Aorta (tissue), 5 donors: ENCODE measurements at regions not wholly inside any gene's neighbourhood (a gene's known extent, or its start where the extent isn't known, plus 50 kb on each side); places are given as distances from the start of the nearest gene placed in this dataset.

Experiments used
- ATAC-seq: fragments of 200-7000 bp; cut with Tn5 transposase; one replicate; pipeline ENCODE4 v1.9.1; 2022; ENCODE audit warnings: moderate library complexity; ENCODE audit not compliant: low FRiP score
- DNase-seq, 2 donors: peaks; one replicate each; pipeline ENCODE4 v3.0.0-alpha.2; 2020
- H3K27ac ChIP-seq, 2 donors: one replicate each; pipeline ENCODE4 v1.5.1; 2013; ENCODE audit warnings: low read length in 2 of 2, mild to moderate bottlenecking in 2 of 2, moderate library complexity in 2 of 2, control low read depth in 1 of 2, inconsistent platforms in 1 of 2, low read depth in 1 of 2
- H3K27me3 ChIP-seq, 2 donors: one replicate each; pipeline ENCODE4 v1.6.1; 2013; ENCODE audit warnings: control low read depth in 1 of 2, low read length in 1 of 2, mild to moderate bottlenecking in 1 of 2, moderate library complexity in 1 of 2; ENCODE audit not compliant: insufficient read depth in 2 of 2, control insufficient read depth in 1 of 2
- H3K36me3 ChIP-seq, 2 donors: one replicate each; pipeline ENCODE4 v1.6.1; 2013; ENCODE audit warnings: control low read depth in 1 of 2, low read length in 1 of 2, mild to moderate bottlenecking in 1 of 2; ENCODE audit not compliant: insufficient read depth in 2 of 2, control insufficient read depth in 1 of 2
- H3K4me1 ChIP-seq, 2 donors: one replicate each; pipeline ENCODE4 v1.6.1; 2013; ENCODE audit warnings: low read length in 2 of 2, control low read depth in 1 of 2, mild to moderate bottlenecking in 1 of 2, moderate library complexity in 1 of 2; ENCODE audit not compliant: insufficient read depth in 2 of 2, control insufficient read depth in 1 of 2
- H3K4me3 ChIP-seq, 2 donors: one replicate each; pipeline ENCODE4 v1.5.1; 2013; ENCODE audit warnings: low read length in 2 of 2, control low read depth in 1 of 2, mild to moderate bottlenecking in 1 of 2
- H3K9me3 ChIP-seq: one replicate; pipeline ENCODE4 v1.6.1; 2013; ENCODE audit warnings: mild to moderate bottlenecking, low read length; ENCODE audit not compliant: control insufficient read depth
- WGBS, 2 donors: extraction: QIAGEN DNeasy Blood & Tissue Kit; methylation state at CpG; one replicate each; pipeline ENCODE4 v1.1.7; 2013; 5-methylcytosine and 5-hydroxymethylcytosine counted together
- intact Hi-C, 2 donors: fragments of 100-400 bp; cut with DNase I; formaldehyde crosslinking; loops; one replicate each; pipeline versions ENCODE4 v1.14.2 to v1.15.0; 2022
- donor health status: healthy with polysubstance abuse.
- donor health status: Bipolar disorder and iron deficiency.
- donor health status: DM: no; HTN: no; CAD: no.
- donor health status: DM: no; HTN: no; CAD: no.
- donor health status: DM: yes; HTN: yes; CAD: no.

DNA sequence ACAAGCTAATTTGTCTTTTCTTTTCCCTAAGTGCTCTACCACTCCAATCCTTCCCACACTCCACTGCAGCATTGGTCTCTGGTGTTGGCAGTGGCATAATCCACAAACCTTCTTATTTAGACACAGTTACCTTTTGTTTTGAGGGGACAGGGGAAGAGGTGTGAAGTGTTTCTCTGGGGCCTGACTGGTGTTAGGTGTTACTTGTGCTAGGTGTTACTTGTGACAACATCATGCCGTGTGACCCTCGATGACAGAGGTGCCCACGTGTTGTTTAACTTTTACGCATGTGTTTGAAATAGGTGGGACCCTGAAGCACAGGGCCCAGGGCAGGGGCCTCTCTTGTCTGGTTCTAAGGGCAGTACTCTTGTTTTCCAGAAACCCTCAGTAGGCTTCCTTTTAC, 70.5 kb upstream of the SPRY4 start:
- no peak for DNase-seq
- ATAC-seq, result no peak
- WGBS, 2 donors, result 65 to 75% methylated on average over 4 of the region's 4 CpGs
- H3K27me3 ChIP-seq, result no peaks in the 10 kb centered on the region
- intact Hi-C loops, result no loop called here
- H3K27ac ChIP-seq, result no peak overlapping the region
- H3K36me3 ChIP-seq, result no peaks in the 10 kb centered on the region
- no peaks in the 10 kb centered on the region for H3K4me1 ChIP-seq
- peaks cover 3% of the 10 kb centered on the region for H3K9me3 ChIP-seq
- H3K4me3 ChIP-seq, result no peak overlapping the region

DNA sequence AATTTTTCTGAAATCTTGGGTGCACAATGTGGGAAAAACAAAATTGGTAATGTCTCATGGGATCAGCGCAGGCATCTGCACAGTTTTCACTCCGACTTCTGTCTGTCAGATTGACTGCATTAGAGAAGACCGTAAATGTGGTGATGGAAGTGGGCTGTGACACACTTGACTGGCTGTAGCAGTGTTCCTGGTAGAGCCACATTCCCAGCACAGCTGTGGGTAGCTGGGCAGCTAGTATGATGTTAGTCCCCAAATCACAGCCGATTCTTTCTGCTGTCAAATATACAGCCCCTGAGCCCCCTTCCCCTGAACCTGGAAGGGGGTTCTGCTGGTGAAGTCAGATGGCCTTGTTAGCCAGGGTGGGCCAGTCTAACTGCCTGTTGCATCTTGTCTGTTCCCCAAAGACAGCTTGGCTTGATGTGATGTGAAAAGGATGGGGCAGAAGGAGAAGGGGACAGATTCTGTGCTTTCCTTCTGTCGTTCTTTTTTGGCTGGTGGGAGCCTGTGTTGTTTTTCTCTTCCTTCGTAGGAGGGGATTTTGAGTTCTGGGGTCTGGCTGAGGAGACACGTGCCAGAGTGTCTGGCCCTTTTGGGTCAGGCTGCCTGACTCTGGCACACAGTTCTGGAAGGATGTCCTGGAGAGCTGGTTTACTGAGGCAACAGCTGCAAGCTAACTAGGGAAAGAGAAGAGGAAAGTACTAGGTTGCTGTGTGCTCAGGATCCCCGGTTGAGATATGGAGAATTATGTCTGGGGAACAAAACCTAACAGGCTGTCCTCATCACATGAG, 66.4 kb upstream of the SPRY4 start:
- Histone ChIP-seq H3K27ac (no peak overlapping the region), H3K27me3 (no peaks in the 10 kb centered on the region), H3K4me1 (no peaks in the 10 kb centered on the region), H3K4me3 (no peak overlapping the region), H3K36me3 (no peaks in the 10 kb centered on the region), H3K9me3 (peaks cover 3% of the 10 kb centered on the region)
- WGBS, 2 donors, result 39 to 48% methylated on average over 8 of the region's 8 CpGs
- no peak for DNase-seq
- intact Hi-C loops, result no loop called here
- ATAC-seq, result no peak

DNA sequence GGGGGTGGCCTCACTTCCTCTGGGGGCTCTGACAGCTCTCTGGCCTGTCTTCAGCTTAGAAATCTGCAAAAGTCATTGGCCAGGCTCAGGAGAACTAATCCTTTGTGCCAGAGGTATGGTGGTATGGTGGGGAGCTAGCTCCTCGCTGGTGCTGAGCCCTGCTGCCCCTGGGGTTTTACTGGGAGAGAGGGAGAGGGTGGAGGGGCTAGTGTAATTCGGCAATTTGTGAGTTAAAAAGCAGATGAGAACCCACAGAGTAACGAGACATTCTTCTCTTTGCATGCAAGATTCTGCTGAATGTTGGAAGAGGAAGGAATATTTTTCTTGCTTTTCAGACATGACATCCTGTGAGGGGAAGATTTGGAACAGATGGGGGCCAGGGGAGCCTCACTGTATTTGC, 65.5 kb upstream of the SPRY4 start:
- Histone ChIP-seq H3K27me3 (no peaks in the 10 kb centered on the region), H3K36me3 (no peaks in the 10 kb centered on the region), H3K27ac (no peak overlapping the region), H3K4me1 (no peaks in the 10 kb centered on the region), H3K9me3 (no peaks in the 10 kb centered on the region), H3K4me3 (no peak overlapping the region)
- DNase-seq (peak in 1 of 2 donors; percentile 37), ATAC-seq (no peak)
- WGBS, 2 donors, result 27 to 31% methylated on average over 3 of the region's 3 CpGs
- intact Hi-C loops, result no loop called here

DNA sequence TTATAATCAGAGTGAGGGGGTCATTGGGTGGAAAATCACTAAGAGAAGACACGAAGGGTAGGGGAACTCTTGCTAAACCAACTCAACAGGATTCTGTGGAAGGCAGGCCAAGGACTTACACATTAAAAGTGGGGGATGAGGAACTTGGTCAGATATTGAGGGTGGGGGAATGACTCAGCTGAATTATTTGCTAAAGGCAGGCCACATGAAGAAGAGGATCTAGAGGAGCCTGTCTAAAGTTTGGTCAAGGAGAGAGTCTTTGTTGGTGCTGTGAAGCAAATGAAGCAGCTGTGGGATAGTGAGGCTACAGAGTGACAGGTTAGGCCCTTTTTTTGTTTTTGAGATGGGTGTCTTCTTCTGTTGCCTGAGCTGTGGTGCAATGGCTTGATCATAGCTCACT, 63.9 kb upstream of the SPRY4 start:
- intact Hi-C loops, result no loop called here
- no peak overlapping the region for H3K27ac ChIP-seq
- H3K9me3 ChIP-seq, result no peaks in the 10 kb centered on the region
- H3K36me3 ChIP-seq, result no peaks in the 10 kb centered on the region
- H3K27me3 ChIP-seq, result no peaks in the 10 kb centered on the region
- ATAC-seq (no peak), DNase-seq (no peak)
- no peaks in the 10 kb centered on the region for H3K4me1 ChIP-seq
- no peak overlapping the region for H3K4me3 ChIP-seq
- WGBS, 2 donors, result 88 to 94% methylated on average over 1 of the region's 1 CpG

DNA sequence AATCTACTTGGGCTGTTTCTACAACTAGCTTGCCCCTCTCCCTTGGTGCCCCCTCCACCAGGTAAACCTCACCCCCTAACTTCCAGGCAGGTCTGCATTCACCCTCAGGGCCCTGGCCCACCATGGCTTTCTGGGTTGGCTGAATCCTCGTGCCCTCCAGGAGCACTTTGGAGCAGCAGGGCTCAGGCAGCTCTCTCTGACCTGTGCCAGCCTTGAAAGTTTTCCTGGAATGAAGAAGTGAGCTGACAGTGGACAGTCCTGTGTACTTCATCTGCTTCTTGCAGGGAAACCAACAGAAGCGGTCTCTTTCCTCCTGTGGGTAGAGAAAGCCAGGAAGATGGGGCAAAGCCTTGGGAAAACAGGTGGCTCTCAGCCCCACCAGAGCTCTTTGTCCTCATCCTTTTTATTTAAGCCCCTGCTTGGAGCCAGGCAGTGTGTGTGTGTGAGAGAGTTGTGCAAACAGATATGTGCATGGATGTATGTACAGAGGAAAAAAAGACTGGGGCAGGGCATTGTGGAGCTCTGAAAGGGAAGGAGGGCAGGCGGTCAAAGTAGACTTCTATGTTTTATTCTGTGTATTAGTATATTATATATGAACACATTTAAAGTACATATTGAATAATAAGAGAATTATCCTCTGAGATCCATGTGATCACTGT, 62.3 kb upstream of the SPRY4 start:
- H3K27ac ChIP-seq, result no peak overlapping the region

DNA sequence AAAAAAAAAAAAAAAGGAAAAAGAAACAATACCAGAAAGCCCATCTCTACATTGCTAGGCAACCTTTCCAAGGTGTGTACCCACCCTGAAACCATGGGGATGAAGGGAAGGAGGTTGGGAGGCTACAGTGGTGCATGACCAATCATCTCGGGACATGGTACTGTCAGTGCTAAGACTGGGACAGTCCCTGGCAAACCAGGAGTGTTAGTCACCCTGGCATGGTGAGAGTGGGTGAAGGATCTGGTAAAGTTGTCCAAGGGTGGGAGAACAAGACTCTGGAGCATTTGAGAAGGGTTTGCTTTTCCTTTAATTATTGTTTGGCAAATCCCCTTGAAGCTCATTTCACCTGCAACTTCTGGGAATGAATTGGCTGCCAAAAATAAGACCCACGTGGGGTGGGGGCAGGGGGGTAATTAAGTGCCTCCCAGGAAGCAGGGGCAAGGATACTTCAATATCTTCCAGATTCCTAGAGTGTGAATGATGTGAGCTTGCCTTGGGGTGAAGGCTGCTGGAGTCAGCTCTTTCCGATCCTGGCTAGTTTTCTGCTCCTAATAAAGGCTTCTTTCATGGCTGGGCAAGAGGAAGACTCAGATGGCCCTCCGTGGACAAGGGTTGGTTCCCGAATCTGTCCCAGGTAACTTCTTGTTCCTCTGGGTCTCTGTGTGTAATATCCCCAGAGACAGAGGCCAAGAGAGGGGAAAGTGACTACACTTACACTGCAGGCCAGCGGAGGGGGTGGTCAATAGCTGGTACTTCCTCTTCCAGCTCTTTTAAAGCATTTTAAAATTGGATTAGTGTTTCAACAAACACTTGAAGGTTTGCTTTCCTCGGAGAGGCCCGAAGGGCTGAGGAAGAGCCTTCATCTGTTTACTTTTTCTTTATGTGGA, 61.6 kb upstream of the SPRY4 start:
- DNase-seq (no peak), ATAC-seq (no peak)
- Histone ChIP-seq H3K4me1 (no peaks in the 10 kb centered on the region), H3K27me3 (no peaks in the 10 kb centered on the region), H3K4me3 (no peak overlapping the region), H3K27ac (no peak overlapping the region), H3K9me3 (no peaks in the 10 kb centered on the region), H3K36me3 (no peaks in the 10 kb centered on the region)
- 65 to 69% methylated on average over 8 of the region's 8 CpGs for WGBS, 2 donors
- intact Hi-C loops, result no loop called here

More for the DNA sequence above, 62.3 kb upstream of the SPRY4 start:
- Histone ChIP-seq H3K4me3 (no peak overlapping the region), H3K36me3 (no peaks in the 10 kb centered on the region), H3K4me1 (no peaks in the 10 kb centered on the region), H3K9me3 (no peaks in the 10 kb centered on the region), H3K27me3 (no peaks in the 10 kb centered on the region)
- 92 to 96% methylated on average over 3 of the region's 3 CpGs for WGBS, 2 donors
- DNase-seq (peak in 1 of 2 donors; percentile 22), ATAC-seq (no peak)
- intact Hi-C loops, result no loop called here

DNA sequence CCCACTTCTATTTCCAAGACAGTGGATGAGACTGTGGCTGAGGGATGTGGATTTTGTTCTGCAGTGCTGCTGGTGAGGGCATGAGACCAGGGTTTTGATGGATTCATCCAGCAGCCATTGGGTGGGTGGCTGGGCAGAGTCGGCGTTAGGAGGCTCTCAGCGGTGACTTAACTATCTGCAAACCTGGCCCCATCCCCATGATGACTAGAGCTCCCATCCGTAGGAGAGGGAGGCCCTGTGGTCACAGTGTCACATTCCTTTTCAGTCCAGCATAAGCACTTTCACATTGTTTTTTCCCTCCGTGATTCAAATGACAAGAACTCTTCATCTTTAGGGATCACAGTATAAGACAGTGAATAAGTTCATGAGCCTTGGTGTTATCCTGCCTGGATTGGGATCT, 60.4 kb upstream of the SPRY4 start:
- WGBS, 2 donors, result 72 to 85% methylated on average over 5 of the region's 5 CpGs
- DNase-seq, result no peak
- H3K9me3 ChIP-seq, result no peaks in the 10 kb centered on the region
- H3K4me3 ChIP-seq, result no peak overlapping the region
- H3K36me3 ChIP-seq, result no peaks in the 10 kb centered on the region
- no peaks in the 10 kb centered on the region for H3K4me1 ChIP-seq
- intact Hi-C loops, result no loop called here
- no peak overlapping the region for H3K27ac ChIP-seq
- ATAC-seq, result no peak
- H3K27me3 ChIP-seq, result no peaks in the 10 kb centered on the region

DNA sequence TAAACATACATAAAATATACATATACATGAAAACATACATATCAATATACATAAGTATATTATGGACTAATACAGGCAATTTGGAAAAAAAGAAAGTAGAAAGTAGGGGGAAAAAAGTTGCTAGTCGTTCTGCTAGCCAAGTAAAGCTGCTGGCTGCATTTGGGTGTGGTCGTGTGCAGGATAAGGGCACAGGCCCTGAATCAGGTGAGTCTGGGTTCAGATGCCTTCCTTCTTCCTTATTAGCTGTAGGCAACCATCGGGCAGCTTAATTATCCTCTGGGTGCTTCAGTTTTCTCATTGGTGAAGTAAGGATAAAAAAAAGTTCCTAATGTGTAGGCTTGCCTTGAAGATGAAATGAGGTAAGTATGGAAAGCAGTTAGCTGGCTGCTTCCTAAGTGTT, 59.2 kb upstream of the SPRY4 start:
- no peaks in the 10 kb centered on the region for H3K36me3 ChIP-seq
- ATAC-seq (no peak), DNase-seq (no peak)
- intact Hi-C loops, result no loop called here
- no peak overlapping the region for H3K27ac ChIP-seq
- H3K9me3 ChIP-seq, result no peaks in the 10 kb centered on the region
- WGBS, 2 donors, result 93 to 96% methylated on average over 3 of the region's 3 CpGs
- H3K27me3 ChIP-seq, result no peaks in the 10 kb centered on the region
- no peak overlapping the region for H3K4me3 ChIP-seq
- no peaks in the 10 kb centered on the region for H3K4me1 ChIP-seq
